Stimulated activated CD4-positive, alpha-beta T cell treated with anti-CD3 and anti-CD28 coated beads, TNF-alpha, amount 100 ng/mL, for 1 hour (primary cell): ENCODE measurements at regions not wholly inside any gene's neighbourhood (a gene's known extent, or its start where the extent isn't known, plus 50 kb on each side); places are given as distances from the start of the nearest gene placed in this dataset.
"Not testable (repeated sequence)": the region's sequence is repeated elsewhere in the genome, so short reads cannot be mapped to it uniquely, and the experiment has no call there.

Source experiments
- DNase-seq, 3 donors: peaks; one replicate each; pipeline ENCODE4 v3.0.0-alpha.2; 2020; ENCODE audit warnings: low read depth in 3 of 3, low spot score in 1 of 3

DNA sequence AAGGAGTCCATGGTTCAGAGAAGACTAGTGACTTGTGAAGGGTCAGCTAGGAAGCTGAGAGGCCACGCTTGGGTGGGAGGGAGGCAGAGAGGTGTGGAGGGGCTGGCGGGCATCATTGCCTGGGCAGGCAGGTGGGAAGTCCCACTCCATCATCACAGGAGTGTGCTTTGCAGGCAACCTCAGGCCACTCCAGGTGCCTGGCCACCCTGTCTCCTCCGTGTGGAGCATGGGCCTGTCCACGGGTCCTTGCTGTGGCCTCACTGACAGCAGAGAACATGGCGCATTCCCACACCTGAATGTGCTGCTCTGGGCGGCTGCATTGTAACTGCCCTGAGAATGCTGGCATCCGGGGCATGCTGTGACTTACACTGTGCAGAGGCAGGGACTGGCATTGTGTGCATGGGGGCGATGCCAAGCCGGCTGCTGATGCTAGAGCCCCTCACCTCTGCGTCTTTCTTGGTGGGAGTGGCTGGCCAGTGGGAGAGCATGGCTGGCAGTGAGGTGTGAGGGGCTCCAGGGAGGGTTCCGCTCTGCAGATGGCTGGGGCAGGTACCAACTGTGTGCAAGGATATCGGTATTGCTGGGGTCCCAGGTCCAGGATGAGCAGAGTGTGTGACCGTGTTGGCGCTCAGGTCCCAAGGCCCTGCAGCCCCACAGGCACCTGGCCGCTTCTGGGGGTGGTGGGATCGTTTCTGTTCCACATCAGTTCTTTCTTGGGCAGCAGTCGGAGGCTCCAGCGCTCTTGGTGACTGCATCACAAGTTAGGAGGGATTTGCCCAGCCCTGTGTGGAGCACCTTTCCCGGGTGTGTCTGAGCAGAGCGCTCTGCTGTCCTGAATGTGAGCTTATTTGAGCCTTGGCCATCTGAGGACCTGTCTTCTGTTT lies 94.8 kb downstream of the NPIPB11 start:
- no peak for DNase-seq

GRCh38 chr16:29310852-29311314 lies 95.6 kb downstream of the NPIPB11 start:
- DNase-seq = no peak

DNA sequence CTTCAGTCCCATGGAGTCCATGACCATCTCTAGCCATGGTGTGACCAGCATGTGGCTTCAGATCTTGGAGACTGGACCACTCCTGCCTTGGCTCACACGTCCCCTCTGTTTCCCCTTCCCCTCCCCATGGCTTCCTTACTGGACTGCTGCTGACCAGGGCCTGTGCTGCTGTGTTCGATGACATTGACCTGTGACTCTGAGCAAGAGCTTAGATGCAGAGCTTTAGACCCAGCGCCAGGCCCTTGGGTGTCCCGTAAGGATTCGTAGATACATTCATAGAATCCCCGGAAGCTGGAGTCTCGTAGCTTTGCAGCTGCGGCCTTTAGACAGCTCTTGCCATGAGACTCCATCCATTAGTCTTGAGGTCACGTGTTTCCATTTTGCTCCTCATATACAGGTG lies 96.3 kb downstream of the NPIPB11 start:
- DNase-seq = not testable (repeated sequence)

GRCh38 chr16:29309601-29310000 lies 96.9 kb downstream of the NPIPB11 start:
- DNase-seq = not testable (repeated sequence)

DNA sequence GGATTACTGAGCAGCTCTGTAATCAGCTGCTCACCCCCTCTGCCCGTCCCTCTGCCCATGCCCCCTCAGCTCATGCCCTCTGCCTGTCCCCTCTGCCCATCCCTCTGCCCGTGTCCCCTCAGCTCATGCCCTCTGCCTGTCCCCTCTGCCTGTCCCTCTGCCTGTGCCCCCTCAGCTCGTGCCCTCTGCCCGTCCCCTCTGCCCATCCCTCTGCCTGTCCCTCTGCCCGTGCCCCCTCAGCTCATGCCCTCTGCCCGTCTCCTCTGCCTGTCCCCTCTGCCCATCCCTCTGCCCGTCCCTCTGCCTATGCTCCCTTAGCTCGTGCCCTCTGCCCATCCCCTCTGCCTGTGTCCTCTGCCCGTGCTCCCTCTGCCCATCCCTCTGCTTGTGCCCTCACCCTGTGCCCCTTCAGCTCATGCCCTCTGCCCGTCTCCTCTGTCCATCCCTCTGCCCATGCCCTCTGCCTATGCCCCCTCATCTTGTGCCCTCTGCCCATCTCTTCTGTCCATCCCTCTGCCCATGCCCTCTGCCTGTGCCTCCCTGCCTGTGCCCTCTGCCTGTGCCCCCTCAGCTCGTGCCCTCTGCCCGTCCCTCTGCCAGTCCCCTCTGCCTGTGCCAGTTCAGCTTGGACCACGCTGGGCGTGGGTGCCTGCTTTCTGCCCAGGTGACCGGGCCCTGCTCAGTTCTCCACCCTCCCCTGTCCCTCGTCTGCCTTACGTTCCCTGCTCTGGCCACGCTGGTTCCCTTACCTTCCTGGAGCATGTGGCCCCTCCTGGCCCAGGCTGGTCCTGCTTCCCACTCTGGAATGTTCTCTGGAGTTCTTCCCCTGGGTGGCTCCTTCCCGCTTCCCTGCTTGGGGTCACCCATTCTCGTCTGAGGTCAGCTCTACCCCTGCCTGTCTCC lies 97.6 kb downstream of the NPIPB11 start:
- no peak for DNase-seq

GRCh38 chr16:29307598-29308507 lies 98.7 kb downstream of the NPIPB11 start:
- no peak for DNase-seq

DNA sequence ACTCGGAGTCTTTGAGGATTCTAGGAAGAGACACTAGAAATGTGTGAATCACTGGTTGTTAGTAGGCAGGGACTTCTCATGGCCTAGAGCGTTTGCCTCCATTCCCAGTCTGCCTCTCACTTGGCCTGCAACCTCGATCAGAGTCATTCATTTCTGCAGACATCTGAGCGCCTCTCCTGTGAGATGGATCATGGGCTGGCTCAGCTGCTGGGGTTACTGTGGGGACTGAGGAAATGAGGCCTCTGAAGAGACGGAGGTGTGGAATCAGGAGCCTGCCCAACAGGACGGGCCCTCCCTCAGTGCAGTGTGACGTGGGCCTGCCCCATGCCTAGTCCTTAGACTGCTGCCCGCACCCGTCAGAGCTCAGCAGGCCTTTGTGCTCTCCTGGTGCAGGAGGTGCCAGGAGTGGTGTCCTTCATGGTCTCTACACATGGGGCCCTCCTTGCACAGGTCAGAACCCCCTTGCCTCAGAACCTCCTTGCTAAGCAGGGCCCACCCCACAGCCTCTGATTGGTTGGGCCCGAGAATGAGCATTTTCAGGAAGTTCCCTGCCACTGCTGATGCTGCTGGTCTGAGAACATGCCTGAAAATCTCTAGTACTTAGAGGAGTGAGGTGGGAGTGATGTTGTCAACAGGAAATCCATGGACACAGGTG lies 99.4 kb downstream of the NPIPB11 start:
- no peak for DNase-seq

DNA sequence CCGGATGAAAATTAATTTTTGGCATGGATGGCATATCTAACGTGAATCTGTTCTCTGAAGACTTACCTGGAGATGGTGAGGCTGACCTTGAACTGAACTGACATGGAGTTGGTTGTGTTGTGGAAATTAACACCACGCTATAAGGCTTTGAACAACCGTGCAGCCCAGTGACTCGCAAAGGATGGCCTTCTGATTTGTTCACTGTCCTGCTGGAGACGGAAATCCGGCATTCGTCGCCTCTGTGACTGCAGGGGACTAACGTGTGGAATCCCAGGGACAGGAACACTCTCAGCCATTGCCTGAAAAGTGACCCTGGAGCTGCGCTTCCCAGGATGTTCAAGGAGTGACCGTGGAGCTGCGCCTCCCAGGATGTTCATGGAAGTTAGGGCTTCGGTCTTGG lies 100.3 kb downstream of the NPIPB11 start:
- no peak for DNase-seq

DNA sequence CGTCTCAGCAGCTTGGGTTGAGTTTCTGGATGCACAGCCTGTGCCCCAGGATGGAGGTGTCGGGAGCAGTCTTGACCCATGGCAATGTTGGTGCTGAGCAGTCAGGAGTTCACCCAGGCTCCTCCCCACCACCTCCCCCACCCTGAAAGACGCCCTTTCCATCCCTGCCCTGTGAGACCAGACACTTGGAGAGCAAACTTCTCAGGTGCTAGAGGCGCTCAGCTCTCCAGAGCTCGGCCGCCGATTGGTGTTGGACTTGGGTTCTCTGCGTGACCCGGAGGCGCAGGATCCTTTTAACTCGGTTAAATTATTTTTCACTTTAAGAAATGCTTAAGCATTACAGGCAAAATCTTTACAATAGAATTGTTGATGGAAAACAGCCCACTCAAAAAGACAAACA lies 101.5 kb downstream of the NPIPB11 start:
- not testable (repeated sequence) for DNase-seq

DNA sequence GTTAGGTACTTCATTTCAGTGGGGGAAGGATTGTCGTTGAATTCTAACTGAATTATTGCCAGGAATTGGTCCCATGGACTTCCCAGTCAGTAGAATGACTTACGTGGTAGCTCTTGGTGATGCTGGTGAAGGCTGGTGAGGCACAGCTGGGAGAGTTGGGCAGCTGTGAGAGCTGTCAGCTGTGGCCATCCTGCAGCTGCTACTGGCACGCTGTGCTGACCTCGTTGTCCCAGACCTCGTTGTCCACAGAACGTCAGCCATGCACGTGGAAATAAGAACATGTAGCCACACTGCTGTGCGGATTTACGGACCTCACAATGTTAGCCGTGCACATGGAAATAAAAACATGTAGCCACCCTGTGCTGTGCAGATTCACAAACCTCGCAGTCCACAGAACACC lies 102.3 kb downstream of the NPIPB11 start:
- no peak for DNase-seq

- no peak for DNase-seq
These were observed 103.0 kb downstream of the NPIPB11 start for GRCh38 chr16:29303520-29303919.

GRCh38 chr16:29302976-29303375 lies 103.5 kb downstream of the NPIPB11 start:
- DNase-seq = no peak

DNA sequence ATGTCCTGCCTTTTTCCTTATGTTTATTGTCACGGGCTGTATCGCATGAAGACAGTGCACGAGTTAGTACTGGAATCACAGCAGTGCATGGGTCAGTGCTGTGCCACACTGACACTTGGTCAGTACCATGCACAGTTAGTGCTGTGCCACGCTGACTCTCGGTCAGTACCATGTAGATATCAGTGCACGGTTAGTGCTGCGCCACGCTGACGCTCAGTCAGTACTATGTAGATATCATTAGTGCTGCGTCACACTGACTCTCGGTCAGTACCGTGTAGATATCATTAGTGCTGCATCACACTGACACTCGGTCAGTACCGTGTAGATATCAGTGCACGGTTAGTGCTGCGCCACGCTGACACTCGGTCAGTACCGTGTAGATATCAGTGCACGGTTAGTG lies 104.1 kb downstream of the NPIPB11 start:
- DNase-seq = not testable (repeated sequence)

GRCh38 chr16:29301662-29302285 lies 104.7 kb downstream of the NPIPB11 start:
- not testable (repeated sequence) for DNase-seq

- not testable (repeated sequence) for DNase-seq
These were observed 105.7 kb downstream of the NPIPB11 start for GRCh38 chr16:29300541-29301535.

GRCh38 chr16:29300030-29300491 lies 106.5 kb downstream of the NPIPB11 start:
- not testable (repeated sequence) for DNase-seq

GRCh38 chr16:29298997-29299396 lies 107.5 kb downstream of the NPIPB11 start:
- DNase-seq = not testable (repeated sequence)

DNA sequence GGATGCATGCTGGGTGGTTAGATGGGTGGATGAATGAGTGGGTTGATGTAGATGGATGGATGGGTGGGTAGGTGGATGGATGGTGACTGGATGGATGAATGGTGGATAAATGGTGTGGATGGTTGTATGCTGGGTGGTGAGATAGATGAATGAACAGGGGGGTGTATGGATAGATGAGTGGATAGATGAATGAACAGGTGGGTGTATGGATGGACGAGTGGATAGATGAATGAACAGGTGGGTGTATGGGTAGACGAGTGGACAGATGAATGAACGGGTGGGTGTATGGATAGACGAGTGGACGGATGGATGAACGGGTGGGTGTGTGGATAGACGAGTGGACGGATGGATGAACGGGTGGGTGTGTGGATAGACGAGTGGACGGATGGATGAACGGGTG lies 108.2 kb downstream of the NPIPB11 start:
- DNase-seq = not testable (repeated sequence)
